HEK293 (cell line): ENCODE measurements at regions not wholly inside any gene's neighbourhood (a gene's known extent, or its start where the extent isn't known, plus 50 kb on each side); places are given as distances from the start of the nearest gene placed in this dataset.

Experiments used
- CTCF ChIP-seq: fragments of 450-650 bp; formaldehyde crosslinking; IDR thresholded peaks from 2 replicates; pipeline ENCODE4 v1.5.1; 2016; ENCODE audit warnings: missing biosample characterization, missing genetic modification characterization
- MYNN ChIP-seq: fragments of 450-650 bp; formaldehyde crosslinking; IDR thresholded peaks from 2 replicates; pipeline ENCODE4 v1.5.1; 2016; ENCODE audit warnings: missing biosample characterization, missing genetic modification characterization, borderline replicate concordance
- PBX3 ChIP-seq: sonication (generic); formaldehyde crosslinking; IDR thresholded peaks from 2 replicates; pipeline ENCODE4 v1.8.1; 2022; ENCODE audit warnings: mild to moderate bottlenecking, moderate library complexity, missing genetic modification reagents
- ZNF24 ChIP-seq: fragments of 450-650 bp; formaldehyde crosslinking; IDR thresholded peaks from 2 replicates; pipeline ENCODE4 v1.5.1; 2016; ENCODE audit warnings: missing biosample characterization, missing genetic modification characterization
- ZNF311 ChIP-seq: fragments of 450-650 bp; formaldehyde crosslinking; IDR thresholded peaks from 2 replicates; pipeline ENCODE4 v1.5.1; 2017; ENCODE audit warnings: missing biosample characterization, missing genetic modification characterization, borderline replicate concordance
- ZNF426 ChIP-seq: fragments of 450-650 bp; formaldehyde crosslinking; IDR thresholded peaks from 2 replicates; pipeline ENCODE4 v1.5.1; 2017; ENCODE audit warnings: missing biosample characterization, missing genetic modification characterization, mild to moderate bottlenecking, inconsistent platforms, moderate library complexity
- ZNF514 ChIP-seq: fragments of 450-650 bp; formaldehyde crosslinking; IDR thresholded peaks from 2 replicates; pipeline ENCODE4 v1.5.1; 2016; ENCODE audit warnings: missing biosample characterization, missing genetic modification characterization
- ZNF629 ChIP-seq: fragments of 450-650 bp; formaldehyde crosslinking; IDR thresholded peaks from 2 replicates; pipeline ENCODE4 v1.5.1; 2017; ENCODE audit warnings: missing biosample characterization, missing genetic modification characterization
- ZNF639 ChIP-seq: fragments of 450-650 bp; formaldehyde crosslinking; IDR thresholded peaks from 2 replicates; pipeline ENCODE4 v1.5.1; 2016; ENCODE audit warnings: missing biosample characterization, missing genetic modification characterization

- TF ChIP-seq CTCF (no peak), ZNF514 (tag by site-specific recombination) (no peak), ZNF24 (tag by site-specific recombination) (no peak), MYNN (tag by site-specific recombination) (no peak), ZNF639 (tag by site-specific recombination) (no peak), ZNF426 (tag by site-specific recombination) (no peak), PBX3 (CRISPR knock-in tag) (no peak), ZNF629 (tag by site-specific recombination) (no peak), ZNF311 (tag by site-specific recombination) (no peak)
These were observed 269.1 kb downstream of the SHQ1 start for GRCh38 chr3:72579191-72579580.
